Esophagus muscularis mucosa (tissue), 4 donors: ENCODE measurements at regions not wholly inside any gene's neighbourhood (a gene's known extent, or its start where the extent isn't known, plus 50 kb on each side); places are given as distances from the start of the nearest gene placed in this dataset.

Source experiments
- EP300 ChIP-seq: sonication (generic); formaldehyde crosslinking; IDR thresholded peaks from one replicate; pipeline ENCODE4 v1.6.1; 2017; ENCODE audit warnings: antibody characterized with exemption
- POLR2A ChIP-seq: fragments of 450-650 bp; IDR thresholded peaks from one replicate; pipeline ENCODE4 v1.6.1; 2017; ENCODE audit warnings: antibody characterized with exemption, moderate library complexity, mild to moderate bottlenecking, low read depth
- POLR2AphosphoS5 ChIP-seq, 2 donors: sonication (generic); formaldehyde crosslinking; IDR thresholded peaks; one replicate each; pipeline ENCODE4 v1.6.1; 2017; ENCODE audit warnings: antibody characterized with exemption in 2 of 2
- TF ChIP-seq, protein P1 (sequence below), 3 experiments: fragments of 200-600 bp in 2 of 3; fragments of 450-650 bp in 1 of 3; sonication (generic) in 2 of 3; IDR thresholded peaks; one replicate each; pipeline ENCODE4 v1.5.1; 2017 to 2019; ENCODE audit warnings: antibody characterized with exemption in 3 of 3, mild to moderate bottlenecking in 2 of 3, moderate library complexity in 1 of 3

DNA sequence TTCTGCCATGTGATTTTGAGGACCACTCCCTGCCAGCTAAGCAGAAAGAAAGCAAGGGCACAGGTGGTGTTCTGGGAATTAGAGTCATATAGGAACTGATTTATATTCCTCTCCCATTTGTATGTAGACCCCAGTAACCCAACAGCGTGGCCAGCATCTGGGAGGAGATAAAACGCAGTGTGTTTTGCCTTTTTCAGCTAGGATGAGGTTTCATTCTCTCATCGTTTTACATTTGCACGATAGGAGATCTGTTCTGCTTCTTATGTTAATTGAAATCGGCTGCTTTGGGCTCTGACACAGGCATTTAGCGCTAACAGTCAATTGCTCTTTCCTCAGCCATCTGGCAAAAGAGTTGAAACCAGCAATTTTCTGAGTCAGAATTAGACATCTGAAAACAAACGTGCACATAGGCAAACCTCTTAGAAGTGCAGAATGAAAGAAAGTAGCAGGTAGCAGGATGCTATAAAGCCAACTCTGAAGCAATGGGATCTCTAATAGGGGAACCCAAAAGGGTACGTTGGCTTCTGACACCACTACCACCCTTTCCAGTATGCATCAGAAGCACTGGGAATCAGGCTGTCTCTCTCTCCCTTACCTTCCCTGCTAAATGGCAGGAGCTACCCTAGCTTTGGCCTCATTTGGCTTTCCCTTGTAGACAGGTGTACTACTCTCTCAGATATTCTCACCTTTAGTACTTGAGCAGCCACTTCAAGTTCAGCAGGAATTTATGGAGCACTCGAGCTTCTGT lies 219.1 kb downstream of the PHLDA1 start:
- TF ChIP-seq, protein P1, sequence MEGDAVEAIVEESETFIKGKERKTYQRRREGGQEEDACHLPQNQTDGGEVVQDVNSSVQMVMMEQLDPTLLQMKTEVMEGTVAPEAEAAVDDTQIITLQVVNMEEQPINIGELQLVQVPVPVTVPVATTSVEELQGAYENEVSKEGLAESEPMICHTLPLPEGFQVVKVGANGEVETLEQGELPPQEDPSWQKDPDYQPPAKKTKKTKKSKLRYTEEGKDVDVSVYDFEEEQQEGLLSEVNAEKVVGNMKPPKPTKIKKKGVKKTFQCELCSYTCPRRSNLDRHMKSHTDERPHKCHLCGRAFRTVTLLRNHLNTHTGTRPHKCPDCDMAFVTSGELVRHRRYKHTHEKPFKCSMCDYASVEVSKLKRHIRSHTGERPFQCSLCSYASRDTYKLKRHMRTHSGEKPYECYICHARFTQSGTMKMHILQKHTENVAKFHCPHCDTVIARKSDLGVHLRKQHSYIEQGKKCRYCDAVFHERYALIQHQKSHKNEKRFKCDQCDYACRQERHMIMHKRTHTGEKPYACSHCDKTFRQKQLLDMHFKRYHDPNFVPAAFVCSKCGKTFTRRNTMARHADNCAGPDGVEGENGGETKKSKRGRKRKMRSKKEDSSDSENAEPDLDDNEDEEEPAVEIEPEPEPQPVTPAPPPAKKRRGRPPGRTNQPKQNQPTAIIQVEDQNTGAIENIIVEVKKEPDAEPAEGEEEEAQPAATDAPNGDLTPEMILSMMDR (IDR thresholded peaks at IDR 0.05): no peak
- TF ChIP-seq POLR2AphosphoS5 (IDR thresholded peaks at IDR 0.05): no peak
- no peak for TF ChIP-seq EP300
- no peak for TF ChIP-seq POLR2A
